Neural cell (in vitro differentiated cells): ENCODE measurements at regions not wholly inside any gene's neighbourhood (a gene's known extent, or its start where the extent isn't known, plus 50 kb on each side); places are given as distances from the start of the nearest gene placed in this dataset.

Experiments
- H2AFZ ChIP-seq: fragments of 200-600, 300-800 bp; sonication (generic), shearing (Covaris generic); 2 replicates; pipeline ENCODE4 v1.6.0; 2014; ENCODE audit warnings: low read depth, mild to moderate bottlenecking, antibody characterized with exemption, low read length, moderate library complexity
- H3F3A ChIP-seq: fragments of 200-600 bp; shearing (Covaris generic); 2 replicates; pipeline ENCODE4 v1.6.1; 2016; ENCODE audit warnings: mild to moderate bottlenecking, moderate library complexity, mixed read lengths, antibody characterized with exemption, low read length; ENCODE audit not compliant: insufficient read depth, poor library complexity, severe bottlenecking
- H3K27ac ChIP-seq: fragments of 200-600, 300-800 bp; sonication (generic), shearing (Covaris generic); 2 replicates; pipeline ENCODE4 v1.5.1; 2014; ENCODE audit warnings: mild to moderate bottlenecking, low read length, moderate library complexity
- H3K27me3 ChIP-seq: fragments of 300-800, 200-600 bp; sonication (generic), shearing (Covaris generic); 2 replicates; pipeline ENCODE4 v1.6.0; 2014; ENCODE audit warnings: mild to moderate bottlenecking, low read depth, low read length, moderate library complexity; ENCODE audit not compliant: insufficient read depth
- H3K36me3 ChIP-seq: fragments of 300-800, 200-600 bp; sonication (generic), shearing (Covaris generic); 2 replicates; pipeline ENCODE4 v1.5.1; 2014; ENCODE audit warnings: mild to moderate bottlenecking, antibody characterized with exemption, low read length, moderate library complexity; ENCODE audit not compliant: insufficient read depth
- H3K4me2 ChIP-seq: fragments of 300-800, 200-600 bp; sonication (generic), shearing (Covaris generic); 2 replicates; pipeline ENCODE4 v1.6.0; 2014; ENCODE audit warnings: mild to moderate bottlenecking, low read length
- H3K4me3 ChIP-seq: fragments of 300-800, 200-600 bp; sonication (generic), shearing (Covaris generic); 2 replicates; pipeline ENCODE4 v1.5.1; 2014; ENCODE audit warnings: mild to moderate bottlenecking, low read length, moderate library complexity
- H3K79me2 ChIP-seq: fragments of 200-600 bp; shearing (Covaris generic); replicated peaks from 2 replicates; pipeline ENCODE4 v1.6.0; 2014; ENCODE audit warnings: mild to moderate bottlenecking, low read length, moderate library complexity; ENCODE audit not compliant: insufficient read depth
- H3K9ac ChIP-seq: fragments of 300-800, 200-600 bp; sonication (generic), shearing (Covaris generic); 2 replicates; pipeline ENCODE4 v1.6.1; 2016; ENCODE audit warnings: mild to moderate bottlenecking, low read length, mixed read lengths
- H3K9me2 ChIP-seq: fragments of 200-600 bp; shearing (Covaris generic); 2 replicates; pipeline ENCODE4 v1.6.1; 2016; ENCODE audit warnings: mild to moderate bottlenecking, low read length, mixed read lengths; ENCODE audit not compliant: insufficient read depth
- H3K9me3 ChIP-seq: fragments of 200-600, 300-800 bp; sonication (generic), shearing (Covaris generic); 2 replicates; pipeline ENCODE4 v1.6.1; 2016; ENCODE audit warnings: mild to moderate bottlenecking, mixed run types, low read length, moderate library complexity, mixed read lengths
- H4K20me1 ChIP-seq: fragments of 200-600 bp; shearing (Covaris generic); 2 replicates; pipeline ENCODE4 v1.6.1; 2016; ENCODE audit warnings: mild to moderate bottlenecking, mixed run types; ENCODE audit not compliant: insufficient read depth
- CTCF ChIP-seq: fragments of 450-650 bp; IDR thresholded peaks from 2 replicates; pipeline ENCODE4 v1.5.1; 2014; ENCODE audit warnings: antibody characterized with exemption, mild to moderate bottlenecking, moderate library complexity; ENCODE audit not compliant: poor library complexity, severe bottlenecking
- EP300 ChIP-seq: fragments of 450-650 bp; conservative IDR thresholded peaks from 2 replicates; pipeline ENCODE4 v1.6.1; 2014; ENCODE audit warnings: antibody characterized with exemption, mild to moderate bottlenecking, moderate library complexity; ENCODE audit not compliant: poor library complexity, severe bottlenecking
- EZH2 ChIP-seq: fragments of 200-600, 300-800 bp; shearing (Covaris generic), sonication (generic); IDR thresholded peaks from 2 replicates; pipeline ENCODE4 v1.6.1; 2014; ENCODE audit warnings: antibody characterized with exemption, low read length, borderline replicate concordance, mild to moderate bottlenecking; ENCODE audit not compliant: insufficient read depth, poor library complexity, severe bottlenecking
- MXI1 ChIP-seq: fragments of 450-650 bp; conservative IDR thresholded peaks from 2 replicates; pipeline ENCODE4 v1.6.1; 2014; ENCODE audit warnings: antibody characterized with exemption, mild to moderate bottlenecking; ENCODE audit not compliant: poor library complexity, severe bottlenecking
- POLR2AphosphoS5 ChIP-seq: IDR thresholded peaks from 2 replicates; pipeline ENCODE4 v1.6.1; 2012
- RAD21 ChIP-seq: fragments of 450-650 bp; conservative IDR thresholded peaks from 2 replicates; pipeline ENCODE4 v1.6.1; 2014; ENCODE audit warnings: antibody characterized with exemption, mild to moderate bottlenecking, moderate library complexity
- SMC3 ChIP-seq: fragments of 450-650 bp; conservative IDR thresholded peaks from 2 replicates; pipeline ENCODE4 v1.6.1; 2014; ENCODE audit warnings: antibody characterized with exemption, mild to moderate bottlenecking, moderate library complexity; ENCODE audit not compliant: poor library complexity
- TAF1 ChIP-seq: IDR thresholded peaks from 2 replicates; pipeline ENCODE4 v1.6.1; 2012; ENCODE audit warnings: low read depth
- TF ChIP-seq, protein P1 (sequence below): IDR thresholded peaks from 2 replicates; pipeline ENCODE4 v1.6.1; 2012; ENCODE audit warnings: borderline replicate concordance

- Histone ChIP-seq H3F3A (no peaks in the 10 kb centered on the region), H3K27me3 (no peaks in the 10 kb centered on the region), H3K27ac (no peak overlapping the region), H3K9me2 (no peaks in the 10 kb centered on the region), H2AFZ (no peak overlapping the region), H3K79me2 (no peaks in the 10 kb centered on the region), H4K20me1 (no peaks in the 10 kb centered on the region), H3K9me3 (no peaks in the 10 kb centered on the region), H3K9ac (no peak overlapping the region), H3K36me3 (no peaks in the 10 kb centered on the region), H3K4me2 (no peak overlapping the region), H3K4me3 (no peak overlapping the region)
- TF ChIP-seq POLR2AphosphoS5 (peak; percentile 16), EP300 (no peak), EZH2 (no peak)
These were observed 196.1 kb upstream of the GALNT17 start for GRCh38 chr7:70935854-70936253.

DNA sequence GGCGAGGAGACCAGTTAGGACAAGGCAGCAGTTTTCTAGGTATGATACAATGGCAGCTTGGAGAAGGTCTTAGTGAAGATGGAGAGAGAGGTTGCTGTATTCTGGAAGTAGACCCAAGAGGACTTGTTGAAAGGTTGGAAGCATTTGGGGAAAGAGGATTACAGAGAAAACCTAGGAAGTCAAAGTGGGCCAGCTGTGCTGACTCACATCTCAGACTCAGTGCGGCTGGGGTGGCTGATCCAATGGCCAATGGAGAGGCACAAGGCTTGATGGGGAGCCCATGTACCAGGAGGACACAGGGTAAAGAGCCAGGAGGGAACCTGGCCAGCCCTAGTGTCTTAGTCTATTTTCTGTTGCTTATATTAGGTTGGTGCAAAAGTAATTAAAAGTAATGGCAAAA, 194.5 kb upstream of the GALNT17 start:
- H2AFZ ChIP-seq: no peak overlapping the region
- no peaks in the 10 kb centered on the region for H3F3A ChIP-seq
- H3K9me3 ChIP-seq: no peaks in the 10 kb centered on the region
- no peak for TF ChIP-seq MXI1
- TF ChIP-seq SMC3: no peak
- no peak for TF ChIP-seq RAD21
- no peak for TF ChIP-seq CTCF
- TF ChIP-seq, protein P1, sequence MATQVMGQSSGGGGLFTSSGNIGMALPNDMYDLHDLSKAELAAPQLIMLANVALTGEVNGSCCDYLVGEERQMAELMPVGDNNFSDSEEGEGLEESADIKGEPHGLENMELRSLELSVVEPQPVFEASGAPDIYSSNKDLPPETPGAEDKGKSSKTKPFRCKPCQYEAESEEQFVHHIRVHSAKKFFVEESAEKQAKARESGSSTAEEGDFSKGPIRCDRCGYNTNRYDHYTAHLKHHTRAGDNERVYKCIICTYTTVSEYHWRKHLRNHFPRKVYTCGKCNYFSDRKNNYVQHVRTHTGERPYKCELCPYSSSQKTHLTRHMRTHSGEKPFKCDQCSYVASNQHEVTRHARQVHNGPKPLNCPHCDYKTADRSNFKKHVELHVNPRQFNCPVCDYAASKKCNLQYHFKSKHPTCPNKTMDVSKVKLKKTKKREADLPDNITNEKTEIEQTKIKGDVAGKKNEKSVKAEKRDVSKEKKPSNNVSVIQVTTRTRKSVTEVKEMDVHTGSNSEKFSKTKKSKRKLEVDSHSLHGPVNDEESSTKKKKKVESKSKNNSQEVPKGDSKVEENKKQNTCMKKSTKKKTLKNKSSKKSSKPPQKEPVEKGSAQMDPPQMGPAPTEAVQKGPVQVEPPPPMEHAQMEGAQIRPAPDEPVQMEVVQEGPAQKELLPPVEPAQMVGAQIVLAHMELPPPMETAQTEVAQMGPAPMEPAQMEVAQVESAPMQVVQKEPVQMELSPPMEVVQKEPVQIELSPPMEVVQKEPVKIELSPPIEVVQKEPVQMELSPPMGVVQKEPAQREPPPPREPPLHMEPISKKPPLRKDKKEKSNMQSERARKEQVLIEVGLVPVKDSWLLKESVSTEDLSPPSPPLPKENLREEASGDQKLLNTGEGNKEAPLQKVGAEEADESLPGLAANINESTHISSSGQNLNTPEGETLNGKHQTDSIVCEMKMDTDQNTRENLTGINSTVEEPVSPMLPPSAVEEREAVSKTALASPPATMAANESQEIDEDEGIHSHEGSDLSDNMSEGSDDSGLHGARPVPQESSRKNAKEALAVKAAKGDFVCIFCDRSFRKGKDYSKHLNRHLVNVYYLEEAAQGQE: no peak
- TF ChIP-seq POLR2AphosphoS5: no peak
- no peak for TF ChIP-seq EP300
- no peak for TF ChIP-seq TAF1
- no peak for TF ChIP-seq EZH2
- H3K27ac ChIP-seq: no peak overlapping the region
- no peak overlapping the region for H3K4me2 ChIP-seq
- H3K79me2 ChIP-seq: no peaks in the 10 kb centered on the region
- no peaks in the 10 kb centered on the region for H4K20me1 ChIP-seq
- no peak overlapping the region for H3K9ac ChIP-seq
- no peaks in the 10 kb centered on the region for H3K9me2 ChIP-seq
- no peaks in the 10 kb centered on the region for H3K36me3 ChIP-seq
- no peaks in the 10 kb centered on the region for H3K27me3 ChIP-seq
- no peak overlapping the region for H3K4me3 ChIP-seq

GRCh38 chr7:70940597-70940996, 191.3 kb upstream of the GALNT17 start:
- H3K79me2 ChIP-seq: no peaks in the 10 kb centered on the region
- no peak overlapping the region for H3K4me2 ChIP-seq
- H3K36me3 ChIP-seq: no peaks in the 10 kb centered on the region
- H3K27ac ChIP-seq: no peak overlapping the region
- TF ChIP-seq CTCF: no peak
- TF ChIP-seq, protein P1: no peak
- no peak for TF ChIP-seq POLR2AphosphoS5
- no peak for TF ChIP-seq RAD21
- no peak for TF ChIP-seq TAF1
- TF ChIP-seq SMC3: no peak
- H2AFZ ChIP-seq: no peak overlapping the region
- H4K20me1 ChIP-seq: no peaks in the 10 kb centered on the region
- H3K27me3 ChIP-seq: no peaks in the 10 kb centered on the region
- H3K9ac ChIP-seq: no peak overlapping the region
- H3F3A ChIP-seq: no peaks in the 10 kb centered on the region
- H3K9me2 ChIP-seq: no peaks in the 10 kb centered on the region
- no peaks in the 10 kb centered on the region for H3K9me3 ChIP-seq
- no peak overlapping the region for H3K4me3 ChIP-seq
